Loucy (cell line): ENCODE measurements at regions not wholly inside any gene's neighbourhood (a gene's known extent, or its start where the extent isn't known, plus 50 kb on each side); places are given as distances from the start of the nearest gene placed in this dataset.

Experiments used
- EZH2phosphoT487 ChIP-seq: fragments of 200-600 bp; IDR thresholded peaks from 2 replicates; pipeline ENCODE4 v1.6.1; 2018; ENCODE audit warnings: antibody characterized with exemption, mild to moderate bottlenecking, moderate library complexity, borderline replicate concordance
- TF ChIP-seq, protein P1 (sequence below): fragments of 200-600 bp; sonication (generic); conservative IDR thresholded peaks from 2 replicates; pipeline ENCODE4 v1.5.1; 2014; ENCODE audit warnings: mild to moderate bottlenecking, antibody characterized with exemption, low read length

DNA sequence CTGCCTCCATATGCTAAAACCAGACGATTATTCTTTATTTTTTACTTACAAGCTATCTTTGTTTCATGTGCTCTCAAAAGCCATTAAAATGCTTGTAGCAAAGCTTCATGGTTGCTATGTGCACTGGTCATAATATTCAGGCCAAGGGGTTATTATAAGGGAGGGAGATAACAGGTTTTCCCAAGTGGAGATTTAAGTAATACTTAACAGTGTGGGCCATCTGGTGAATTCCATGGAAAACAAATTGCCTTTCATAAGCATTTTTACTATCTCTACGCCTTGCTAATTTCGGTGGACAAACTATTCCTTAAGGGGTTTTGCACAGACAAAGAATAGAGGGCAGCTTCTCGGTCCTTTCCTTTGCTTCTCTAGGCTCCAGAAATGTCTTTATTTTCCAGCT, 137.8 kb downstream of the NUF2 start:
- no peak for TF ChIP-seq EZH2phosphoT487
- TF ChIP-seq, protein P1, sequence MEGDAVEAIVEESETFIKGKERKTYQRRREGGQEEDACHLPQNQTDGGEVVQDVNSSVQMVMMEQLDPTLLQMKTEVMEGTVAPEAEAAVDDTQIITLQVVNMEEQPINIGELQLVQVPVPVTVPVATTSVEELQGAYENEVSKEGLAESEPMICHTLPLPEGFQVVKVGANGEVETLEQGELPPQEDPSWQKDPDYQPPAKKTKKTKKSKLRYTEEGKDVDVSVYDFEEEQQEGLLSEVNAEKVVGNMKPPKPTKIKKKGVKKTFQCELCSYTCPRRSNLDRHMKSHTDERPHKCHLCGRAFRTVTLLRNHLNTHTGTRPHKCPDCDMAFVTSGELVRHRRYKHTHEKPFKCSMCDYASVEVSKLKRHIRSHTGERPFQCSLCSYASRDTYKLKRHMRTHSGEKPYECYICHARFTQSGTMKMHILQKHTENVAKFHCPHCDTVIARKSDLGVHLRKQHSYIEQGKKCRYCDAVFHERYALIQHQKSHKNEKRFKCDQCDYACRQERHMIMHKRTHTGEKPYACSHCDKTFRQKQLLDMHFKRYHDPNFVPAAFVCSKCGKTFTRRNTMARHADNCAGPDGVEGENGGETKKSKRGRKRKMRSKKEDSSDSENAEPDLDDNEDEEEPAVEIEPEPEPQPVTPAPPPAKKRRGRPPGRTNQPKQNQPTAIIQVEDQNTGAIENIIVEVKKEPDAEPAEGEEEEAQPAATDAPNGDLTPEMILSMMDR, result no peak
